ENCODE measurements at regions not wholly inside any gene's neighbourhood (a gene's known extent, or its start where the extent isn't known, plus 50 kb on each side); places are given as distances from the start of the nearest gene placed in this dataset.

- TF ChIP-seq POLR2AphosphoS5 (IDR thresholded peaks at IDR 0.05; ENCODE audit: low read depth, low read length) (no peak), PAX5 (IDR thresholded peaks at IDR 0.05; ENCODE audit: insufficient read depth, low read length, severe bottlenecking) (no peak), TAF1 (IDR thresholded peaks at IDR 0.05; ENCODE audit: low read depth, low read length) (no peak), POU2F2 (IDR thresholded peaks at IDR 0.05; ENCODE audit: low read depth, low read length) (no peak), POLR2A (IDR thresholded peaks at IDR 0.05; ENCODE audit: low read depth, low read length) (no peak), SPI1 (IDR thresholded peaks at IDR 0.05; ENCODE audit: low read depth, low read length) (no peak)
- FAIRE-seq (no peak), DNase-seq (ENCODE audit: insufficient read length, low spot score) (no peak)
These were observed 436.7 kb downstream of the DAD1 start for GRCh38 chr14:22152161-22152870.

GRCh38 chr14:22151121-22151520 is 437.9 kb downstream of the DAD1 start:
- FAIRE-seq (no peak), DNase-seq (ENCODE audit: insufficient read length, low spot score) (no peak)
- TF ChIP-seq POLR2A (IDR thresholded peaks at IDR 0.05; ENCODE audit: low read depth, low read length) (no peak), POU2F2 (IDR thresholded peaks at IDR 0.05; ENCODE audit: low read depth, low read length) (no peak), PAX5 (IDR thresholded peaks at IDR 0.05; ENCODE audit: insufficient read depth, low read length, severe bottlenecking) (no peak), POLR2AphosphoS5 (IDR thresholded peaks at IDR 0.05; ENCODE audit: low read depth, low read length) (no peak), TAF1 (IDR thresholded peaks at IDR 0.05; ENCODE audit: low read depth, low read length) (no peak), SPI1 (IDR thresholded peaks at IDR 0.05; ENCODE audit: low read depth, low read length) (no peak)

GRCh38 chr14:22149058-22149457 is 440.0 kb downstream of the DAD1 start:
- FAIRE-seq: no peak
- TF ChIP-seq POLR2AphosphoS5 (IDR thresholded peaks at IDR 0.05; ENCODE audit: low read depth, low read length): no peak
- no peak for TF ChIP-seq POU2F2 (IDR thresholded peaks at IDR 0.05; ENCODE audit: low read depth, low read length)
- TF ChIP-seq SPI1 (IDR thresholded peaks at IDR 0.05; ENCODE audit: low read depth, low read length): no peak
- no peak for TF ChIP-seq PAX5 (IDR thresholded peaks at IDR 0.05; ENCODE audit: insufficient read depth, low read length, severe bottlenecking)
- TF ChIP-seq TAF1 (IDR thresholded peaks at IDR 0.05; ENCODE audit: low read depth, low read length): no peak
- no peak for DNase-seq (ENCODE audit: insufficient read length, low spot score)

GRCh38 chr14:22147716-22148115 is 441.3 kb downstream of the DAD1 start:
- TF ChIP-seq POU2F2 (IDR thresholded peaks at IDR 0.05; ENCODE audit: low read depth, low read length) (no peak), POLR2A (IDR thresholded peaks at IDR 0.05; ENCODE audit: low read depth, low read length) (no peak), PAX5 (IDR thresholded peaks at IDR 0.05; ENCODE audit: insufficient read depth, low read length, severe bottlenecking) (no peak), SPI1 (IDR thresholded peaks at IDR 0.05; ENCODE audit: low read depth, low read length) (no peak), TAF1 (IDR thresholded peaks at IDR 0.05; ENCODE audit: low read depth, low read length) (no peak), POLR2AphosphoS5 (IDR thresholded peaks at IDR 0.05; ENCODE audit: low read depth, low read length) (no peak)
- DNase-seq (ENCODE audit: insufficient read length, low spot score) (no peak), FAIRE-seq (no peak)

- no peak for TF ChIP-seq TAF1 (IDR thresholded peaks at IDR 0.05; ENCODE audit: low read depth, low read length)
- TF ChIP-seq POU2F2 (IDR thresholded peaks at IDR 0.05; ENCODE audit: low read depth, low read length): no peak
- no peak for TF ChIP-seq SPI1 (IDR thresholded peaks at IDR 0.05; ENCODE audit: low read depth, low read length)
- TF ChIP-seq POLR2AphosphoS5 (IDR thresholded peaks at IDR 0.05; ENCODE audit: low read depth, low read length): no peak
- no peak for TF ChIP-seq POLR2A (IDR thresholded peaks at IDR 0.05; ENCODE audit: low read depth, low read length)
- TF ChIP-seq PAX5 (IDR thresholded peaks at IDR 0.05; ENCODE audit: insufficient read depth, low read length, severe bottlenecking): no peak
- DNase-seq (ENCODE audit: insufficient read length, low spot score) (no peak), FAIRE-seq (no peak)
These were observed 445.7 kb downstream of the DAD1 start for GRCh38 chr14:22143363-22143762.

- TF ChIP-seq PAX5 (IDR thresholded peaks at IDR 0.05; ENCODE audit: insufficient read depth, low read length, severe bottlenecking) (no peak), POLR2A (IDR thresholded peaks at IDR 0.05; ENCODE audit: low read depth, low read length) (no peak), POU2F2 (IDR thresholded peaks at IDR 0.05; ENCODE audit: low read depth, low read length) (no peak), SPI1 (IDR thresholded peaks at IDR 0.05; ENCODE audit: low read depth, low read length) (no peak), POLR2AphosphoS5 (IDR thresholded peaks at IDR 0.05; ENCODE audit: low read depth, low read length) (no peak), TAF1 (IDR thresholded peaks at IDR 0.05; ENCODE audit: low read depth, low read length) (no peak)
- DNase-seq (ENCODE audit: insufficient read length, low spot score) (no peak), FAIRE-seq (no peak)
These were observed 448.4 kb downstream of the DAD1 start for GRCh38 chr14:22140633-22141032.

- TF ChIP-seq POLR2AphosphoS5 (IDR thresholded peaks at IDR 0.05; ENCODE audit: low read depth, low read length) (no peak), SPI1 (IDR thresholded peaks at IDR 0.05; ENCODE audit: low read depth, low read length) (no peak), POU2F2 (IDR thresholded peaks at IDR 0.05; ENCODE audit: low read depth, low read length) (no peak), TAF1 (IDR thresholded peaks at IDR 0.05; ENCODE audit: low read depth, low read length) (no peak), POLR2A (IDR thresholded peaks at IDR 0.05; ENCODE audit: low read depth, low read length) (no peak), PAX5 (IDR thresholded peaks at IDR 0.05; ENCODE audit: insufficient read depth, low read length, severe bottlenecking) (no peak)
- no peak for DNase-seq (ENCODE audit: insufficient read length, low spot score)
- peak; percentile 47 for FAIRE-seq
These were observed 457.1 kb downstream of the DAD1 start for GRCh38 chr14:22131749-22132476.

GRCh38 chr14:22124073-22124613 is 450.5 kb upstream of the OR4E1 start:
- DNase-seq (ENCODE audit: insufficient read length, low spot score): no peak
- no peak for TF ChIP-seq POU2F2 (IDR thresholded peaks at IDR 0.05; ENCODE audit: low read depth, low read length)
- TF ChIP-seq TAF1 (IDR thresholded peaks at IDR 0.05; ENCODE audit: low read depth, low read length): no peak
- no peak for TF ChIP-seq SPI1 (IDR thresholded peaks at IDR 0.05; ENCODE audit: low read depth, low read length)
- TF ChIP-seq POLR2AphosphoS5 (IDR thresholded peaks at IDR 0.05; ENCODE audit: low read depth, low read length): no peak
- no peak for TF ChIP-seq POLR2A (IDR thresholded peaks at IDR 0.05; ENCODE audit: low read depth, low read length)
- TF ChIP-seq PAX5 (IDR thresholded peaks at IDR 0.05; ENCODE audit: insufficient read depth, low read length, severe bottlenecking): no peak
- FAIRE-seq: no peak
